SKM-1 (cell line): ENCODE measurements at regions not wholly inside any gene's neighbourhood (a gene's known extent, or its start where the extent isn't known, plus 50 kb on each side); places are given as distances from the start of the nearest gene placed in this dataset.

Experiments used
- DNase-seq: peaks from one replicate; lab custom pipeline; 2025; ENCODE audit not compliant: unreplicated experiment; lab: John Stamatoyannopoulos, UW

DNA sequence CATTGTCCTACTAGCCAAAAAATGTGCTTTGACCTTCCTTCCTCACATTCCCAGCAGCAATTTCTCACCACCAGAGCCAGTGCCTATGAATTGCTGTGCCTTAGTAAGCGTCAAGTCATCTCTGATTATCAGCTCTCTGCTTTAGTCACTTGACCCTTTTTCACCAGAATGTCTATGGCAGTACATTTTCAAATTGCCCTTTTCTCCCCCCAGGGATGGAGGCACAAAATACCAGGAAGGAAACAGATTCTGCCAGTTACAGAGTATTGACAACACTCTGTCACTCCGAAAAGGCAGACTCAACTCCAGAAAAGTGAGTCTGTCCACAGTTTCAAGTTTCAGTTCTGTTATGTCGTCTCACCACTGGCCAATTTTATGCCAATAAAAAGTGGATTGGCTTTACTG, 167.4 kb downstream of the TNFSF18 start:
- no peak for DNase-seq

DNA sequence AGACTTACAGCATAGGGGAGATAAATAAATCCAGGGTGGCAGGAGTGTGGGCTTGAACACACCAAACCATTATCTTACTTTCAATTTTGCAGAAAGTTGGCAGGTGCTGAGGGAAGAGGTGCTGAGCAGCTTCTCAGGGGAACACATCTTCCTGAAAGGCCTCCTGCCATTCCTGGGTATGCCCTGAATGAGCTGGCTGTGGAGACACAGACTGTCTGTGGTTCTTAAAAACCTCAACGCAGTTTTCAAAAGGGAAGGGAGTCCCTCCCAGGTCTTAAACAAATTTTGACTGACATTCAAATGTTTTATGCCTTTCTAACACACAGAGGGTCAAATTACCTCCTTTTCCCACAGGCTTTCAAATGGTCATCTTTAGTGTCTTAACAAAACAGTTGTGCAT, 166.9 kb downstream of the TNFSF18 start:
- no peak for DNase-seq

DNA sequence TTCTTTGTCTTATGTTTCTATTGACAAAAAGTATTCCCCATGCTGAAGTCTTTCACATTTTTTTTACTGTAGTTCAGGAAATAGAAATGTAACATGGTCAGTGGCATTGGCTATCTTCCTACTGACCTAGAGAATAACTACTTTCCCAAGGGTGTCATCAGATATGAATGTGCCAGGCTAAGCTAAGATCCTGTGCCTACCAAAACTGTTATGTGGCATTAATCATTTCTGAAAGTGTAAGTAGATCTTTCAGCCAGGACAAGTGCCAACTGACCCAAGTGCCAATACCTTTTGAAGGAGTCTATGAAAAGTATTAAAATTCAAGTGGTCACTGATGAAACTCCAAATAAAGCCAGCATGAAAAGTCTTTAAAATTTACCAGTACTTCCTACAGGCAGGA, 165.3 kb downstream of the TNFSF18 start:
- DNase-seq: no peak

DNA sequence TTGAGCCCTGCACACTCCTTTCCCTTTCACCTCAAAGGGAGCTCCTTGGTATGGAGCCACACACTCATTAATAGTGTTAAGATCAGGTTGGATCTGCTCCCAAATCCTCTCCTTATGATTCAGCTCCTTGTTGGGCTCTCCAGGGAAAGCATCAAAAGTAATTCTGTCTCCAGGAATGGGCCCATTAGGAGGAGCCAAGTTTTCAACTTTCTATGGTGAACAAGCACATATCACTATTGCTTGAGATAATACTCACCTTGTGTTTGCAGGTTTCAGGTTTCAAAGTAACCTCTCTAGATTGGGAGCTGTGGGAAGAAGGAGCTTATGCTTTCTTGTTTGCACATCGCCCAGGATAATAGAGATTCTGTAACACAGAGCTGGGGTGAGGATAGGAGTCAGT, 164.8 kb downstream of the TNFSF18 start:
- no peak for DNase-seq

DNA sequence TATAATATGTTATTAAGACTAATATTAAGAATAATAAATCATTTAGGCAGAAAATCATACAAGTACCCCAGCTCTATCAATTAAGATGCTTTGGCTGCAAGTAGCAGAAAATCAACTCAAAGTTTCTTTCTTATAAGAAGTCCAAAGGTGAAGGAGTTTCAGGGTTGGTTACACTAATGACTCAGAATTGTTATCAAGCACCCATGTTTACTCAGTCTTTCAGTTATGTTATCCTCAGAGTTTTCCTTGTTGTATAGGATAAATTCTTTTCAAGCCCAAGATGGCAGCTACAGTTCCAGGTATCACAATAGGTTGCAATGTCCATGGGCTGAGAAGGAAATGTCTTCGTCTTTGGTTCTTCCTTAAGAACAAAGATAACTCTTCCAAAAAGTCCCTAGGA, 163.6 kb downstream of the TNFSF18 start:
- no peak for DNase-seq

DNA sequence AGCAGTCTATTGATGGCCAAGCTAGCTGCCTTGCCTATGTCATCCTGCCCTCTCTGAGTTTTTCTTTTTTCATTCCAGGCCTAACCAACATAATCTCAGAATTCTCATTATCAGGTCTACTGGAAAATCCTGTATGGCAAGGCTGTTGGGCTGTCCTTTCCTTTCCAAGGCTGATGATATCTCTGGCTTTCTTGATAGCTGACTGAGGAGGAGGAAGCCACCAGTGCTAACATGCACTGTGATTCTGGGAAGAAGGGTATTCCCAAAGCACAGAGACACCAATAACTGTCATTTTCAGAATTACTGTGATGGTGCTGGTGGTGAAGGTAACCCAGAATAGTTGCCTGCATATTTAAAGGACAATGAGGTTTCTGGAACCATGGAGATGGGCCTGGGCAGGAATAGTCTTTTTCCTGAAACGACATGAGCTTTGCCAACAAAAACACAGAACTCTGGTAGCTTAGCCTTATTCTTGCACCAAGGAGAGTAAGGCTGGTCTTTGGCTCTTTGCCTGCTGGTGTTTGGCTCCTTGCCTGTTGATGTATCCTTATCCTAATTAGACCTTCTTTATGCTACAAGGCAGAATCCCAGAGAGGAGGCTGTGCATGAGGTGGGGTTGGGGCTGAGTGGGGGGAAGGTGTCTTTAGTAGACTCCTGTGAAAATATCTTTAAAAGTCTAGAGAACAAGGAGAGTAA, 157.4 kb downstream of the TNFSF18 start:
- DNase-seq: no peak

DNA sequence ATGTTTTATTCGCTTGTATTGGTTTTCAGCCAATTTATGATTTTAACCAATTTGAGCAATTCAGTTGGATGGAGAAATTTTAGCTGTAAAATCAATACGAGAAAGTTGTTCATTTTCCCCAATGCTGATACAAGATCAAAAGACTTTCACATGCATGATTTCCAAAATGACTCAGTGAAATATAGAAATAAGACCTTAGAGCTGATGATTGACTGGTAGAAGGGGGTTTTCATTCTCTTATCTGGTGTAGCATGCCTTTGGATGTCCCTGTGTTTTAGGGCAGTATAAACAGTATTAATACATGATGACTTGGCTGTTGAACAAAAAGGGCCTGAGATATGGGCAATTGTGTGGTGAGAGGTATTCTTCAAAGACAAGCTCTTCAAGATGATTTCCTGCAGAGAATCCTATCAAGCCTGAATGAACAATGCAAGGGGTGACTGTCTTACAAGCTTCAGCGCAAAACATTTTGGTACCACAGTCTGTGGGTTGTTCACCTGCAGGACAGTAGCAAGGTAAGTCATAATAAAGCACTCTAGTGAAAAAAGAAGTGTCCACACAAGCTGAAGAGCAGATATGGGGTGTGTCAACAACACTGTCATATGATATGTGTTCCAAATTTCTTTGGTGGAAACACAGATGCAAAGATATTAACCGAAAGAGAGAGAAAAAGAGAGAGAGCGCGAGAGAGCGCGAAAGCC, 156.2 kb downstream of the TNFSF18 start:
- no peak for DNase-seq

DNA sequence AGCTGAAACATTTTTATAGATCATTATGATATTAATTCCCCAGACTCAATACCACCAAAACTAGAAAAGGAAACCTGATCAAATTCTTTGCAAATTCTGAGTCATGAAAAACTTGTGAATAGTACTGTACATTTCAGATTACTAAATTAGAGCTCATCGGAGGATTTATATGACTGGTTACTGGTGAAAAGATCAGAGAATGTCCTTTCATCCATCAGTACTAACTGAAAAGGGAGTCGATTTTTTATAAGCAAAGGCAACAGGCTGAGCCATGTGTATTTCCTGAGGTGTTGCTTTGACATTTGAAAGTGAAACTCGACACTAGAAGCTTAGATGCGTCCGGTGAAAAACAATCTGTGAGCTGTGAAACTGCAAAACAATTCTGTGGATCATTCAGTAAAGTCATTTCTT, 155.7 kb downstream of the TNFSF18 start:
- no peak for DNase-seq

DNA sequence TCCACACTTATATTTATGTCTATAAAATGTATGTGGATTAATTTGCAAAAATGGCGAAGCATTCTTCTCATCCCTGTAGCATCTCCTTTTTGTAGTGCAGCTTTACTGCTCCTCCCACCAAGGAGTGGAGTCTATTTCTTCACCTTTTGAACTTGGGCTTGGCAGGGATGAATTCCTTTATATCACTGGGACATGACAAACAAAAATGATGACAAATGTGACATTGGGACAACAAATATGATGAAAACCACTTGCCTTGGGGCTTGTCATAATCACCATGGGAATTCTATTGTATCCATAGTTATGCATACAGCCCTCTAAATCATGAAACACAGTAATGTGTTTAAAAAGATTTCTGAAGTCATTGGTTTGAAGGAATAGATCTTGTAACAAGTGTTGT, 155.0 kb downstream of the TNFSF18 start:
- no peak for DNase-seq

DNA sequence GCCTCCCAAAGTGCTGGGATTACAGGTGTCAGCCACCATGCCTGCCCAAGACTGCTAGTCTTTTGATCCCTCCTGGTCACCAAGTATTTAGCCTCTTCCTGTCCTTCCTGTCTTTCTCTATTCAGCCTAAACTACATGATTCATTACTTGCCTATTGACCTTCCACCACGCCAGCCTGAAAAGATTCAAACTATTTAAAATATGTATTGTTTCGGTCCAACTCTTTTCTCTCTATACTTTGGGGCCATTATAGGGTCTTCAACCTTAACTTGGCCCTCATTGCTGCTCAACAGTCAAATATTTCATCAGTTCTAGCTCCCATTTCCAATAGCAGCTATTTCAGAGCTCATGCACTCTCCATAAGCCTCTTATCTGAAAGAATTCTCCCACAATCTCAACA, 153.0 kb downstream of the TNFSF18 start:
- DNase-seq: no peak

DNA sequence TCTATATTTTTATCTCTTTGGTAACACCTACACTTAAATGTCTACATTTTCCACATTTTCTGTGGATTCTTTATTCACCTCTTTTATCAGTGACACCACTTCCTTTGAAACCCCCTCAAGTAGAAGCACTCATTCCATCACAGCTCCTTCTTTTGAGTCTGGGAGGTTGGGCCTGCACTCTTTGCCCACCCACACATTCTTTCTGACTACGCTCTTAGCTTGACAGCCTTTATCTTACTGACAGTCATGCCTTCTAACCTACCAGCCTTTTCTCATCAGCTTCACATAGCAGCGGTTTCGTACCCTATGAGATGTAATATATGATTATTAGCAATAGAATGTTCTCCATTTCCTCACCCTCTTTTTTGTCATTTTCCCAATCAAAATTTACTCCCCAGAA, 151.9 kb downstream of the TNFSF18 start:
- DNase-seq: no peak

DNA sequence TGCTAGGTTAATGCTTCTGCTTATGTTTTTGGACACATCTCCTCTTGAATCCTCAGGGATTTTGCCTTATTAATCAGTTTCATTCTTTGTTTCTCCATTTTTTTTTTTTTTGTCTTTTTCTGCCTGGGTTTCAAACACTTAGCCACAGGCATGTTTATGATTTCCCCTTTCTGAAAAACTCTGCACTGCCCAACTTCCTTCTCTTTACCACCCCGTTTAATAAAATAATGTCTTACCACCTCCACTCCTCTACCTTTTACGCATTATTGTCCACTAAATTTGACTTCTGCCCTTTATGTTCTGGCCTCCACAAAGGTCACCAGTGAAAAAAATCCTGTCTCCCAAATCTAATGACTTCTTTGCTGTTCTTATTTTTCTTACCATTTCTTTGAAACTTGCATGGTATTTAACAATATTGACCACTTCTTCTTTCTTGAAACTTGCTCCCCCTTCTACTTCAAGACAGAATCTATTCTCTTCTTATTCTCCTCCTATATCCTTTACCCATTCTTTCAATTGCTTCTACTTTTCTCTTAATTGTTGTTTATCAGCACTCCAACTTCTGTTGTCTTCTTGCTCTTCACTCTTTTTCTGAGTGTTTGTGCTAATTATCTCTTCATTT, 150.3 kb downstream of the TNFSF18 start:
- DNase-seq: peak; percentile 83

DNA sequence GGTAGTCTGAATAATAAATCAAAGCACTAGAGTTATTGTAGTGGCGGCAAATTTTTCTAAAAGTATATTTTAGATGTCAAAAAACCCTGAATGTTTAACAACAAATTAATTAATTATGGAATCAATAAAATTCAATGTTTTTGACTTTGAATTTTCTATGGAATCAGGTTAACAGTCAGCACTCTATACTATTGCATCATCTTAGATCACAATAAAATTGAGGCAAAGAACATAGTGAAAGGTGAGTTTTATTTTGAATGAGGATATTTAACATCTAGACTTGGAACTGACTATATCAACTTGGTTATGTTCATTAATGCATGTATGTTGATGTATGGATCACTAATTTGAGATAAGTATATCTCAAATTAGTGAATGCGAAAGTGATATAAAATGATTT, 148.5 kb downstream of the TNFSF18 start:
- no peak for DNase-seq

DNA sequence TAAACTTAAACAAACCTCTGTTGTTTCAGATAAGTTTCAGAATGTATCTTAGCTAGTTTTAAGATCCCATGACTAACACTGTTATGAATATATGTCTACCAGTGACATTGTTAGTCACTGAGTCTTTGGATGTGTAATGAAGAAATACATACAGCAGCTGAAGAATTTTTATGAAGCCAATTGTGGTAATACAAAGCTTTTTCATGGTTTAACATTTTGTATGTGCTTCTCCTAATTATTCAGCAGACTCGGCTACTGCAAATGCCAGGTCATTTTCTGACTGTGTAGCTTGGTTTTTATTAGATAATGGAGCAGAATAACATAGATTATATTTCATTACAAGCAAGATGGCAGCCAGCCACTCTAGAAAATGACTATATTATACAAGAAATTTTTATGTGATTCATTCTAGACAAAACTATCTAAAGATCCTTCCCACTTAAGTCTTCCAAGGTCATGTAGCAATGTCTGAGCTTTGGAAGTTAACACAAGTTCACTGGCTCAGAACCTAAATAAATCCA, 147.8 kb downstream of the TNFSF18 start:
- no peak for DNase-seq

DNA sequence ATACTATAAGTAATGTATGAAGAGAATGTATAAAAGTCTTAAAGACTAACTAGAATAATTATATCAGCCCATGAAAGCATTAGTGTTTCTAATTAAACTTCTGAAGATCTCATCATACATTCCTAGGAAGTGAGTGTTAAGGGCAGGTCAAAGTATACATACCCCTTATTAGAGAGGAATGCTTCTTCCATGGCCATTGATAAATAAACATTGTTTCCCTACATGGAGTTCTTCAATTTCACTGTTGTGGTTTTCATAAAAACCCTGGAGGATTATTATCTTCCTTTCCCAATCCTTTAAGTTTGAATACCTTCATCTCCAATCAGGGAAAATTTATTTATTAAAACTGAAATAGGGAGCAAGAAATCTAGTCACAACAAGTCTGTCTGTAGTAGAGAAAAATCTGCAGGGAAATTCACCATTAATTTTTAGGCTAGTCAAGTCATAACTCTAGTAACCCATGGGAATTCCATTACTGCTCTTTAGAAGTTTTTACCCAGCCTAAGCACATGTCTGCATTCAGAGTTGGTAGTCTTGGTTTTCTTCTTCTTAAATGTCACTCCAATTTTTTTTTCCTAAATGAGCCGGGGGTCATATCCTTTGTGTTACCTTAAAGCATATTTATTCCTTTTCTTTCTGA, 147.0 kb downstream of the TNFSF18 start:
- no peak for DNase-seq

DNA sequence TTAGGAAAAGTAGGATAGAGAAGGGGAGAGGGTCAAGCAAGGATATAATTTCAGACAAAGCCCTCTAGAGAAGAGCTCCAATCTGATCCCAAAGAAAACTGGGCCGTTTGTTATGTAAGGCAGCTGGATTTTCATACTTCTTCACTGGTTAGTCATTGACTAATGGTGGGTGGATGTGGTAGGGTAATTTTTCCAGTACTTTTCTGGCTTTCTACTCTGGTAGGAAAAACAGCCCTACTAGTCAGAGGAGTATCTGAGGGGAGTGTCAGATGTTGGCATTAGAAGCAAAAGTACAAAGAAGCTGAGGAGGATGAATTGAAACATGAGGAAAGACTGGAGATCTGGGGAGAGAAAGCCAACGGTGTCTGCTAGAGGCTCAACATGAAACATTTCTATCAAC, 145.3 kb downstream of the TNFSF18 start:
- no peak for DNase-seq

DNA sequence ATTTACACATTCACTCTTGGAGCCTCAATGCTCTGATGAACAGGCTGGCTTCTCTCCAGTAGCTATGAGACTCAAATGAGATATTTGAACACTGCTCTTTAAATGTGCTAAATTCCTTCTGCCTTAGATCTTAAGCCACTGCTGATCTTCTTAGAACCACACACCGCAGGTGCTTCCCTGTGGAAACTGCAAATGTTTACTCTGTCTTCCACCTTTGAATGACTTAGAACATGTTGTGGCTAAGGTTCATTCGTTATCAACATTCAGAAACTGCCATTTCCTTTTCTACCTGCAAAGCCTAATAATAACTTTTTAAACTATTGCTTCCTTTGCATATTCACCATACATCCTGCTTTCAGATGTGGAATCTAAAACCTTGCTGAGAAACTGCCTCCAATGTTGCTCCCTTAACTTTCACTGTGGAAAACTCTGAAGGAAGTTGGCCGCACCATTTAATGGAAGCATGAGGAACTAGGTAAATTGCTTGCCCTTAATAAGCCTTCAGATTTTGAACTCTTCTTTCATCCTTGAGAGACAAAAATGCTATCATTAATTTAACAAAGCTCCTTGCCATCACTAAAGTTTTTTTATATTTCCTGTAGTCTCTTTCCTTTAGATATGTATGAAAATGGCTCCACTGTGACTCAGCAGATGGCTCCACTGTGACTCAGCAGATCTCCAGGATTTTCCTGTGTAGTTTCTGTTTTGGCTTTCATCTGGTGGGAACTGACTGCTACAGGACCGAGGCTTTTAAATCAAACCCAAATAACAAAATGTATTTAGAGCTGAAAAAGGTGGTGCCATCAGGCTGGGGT, 143.8 kb downstream of the TNFSF18 start:
- DNase-seq: no peak

DNA sequence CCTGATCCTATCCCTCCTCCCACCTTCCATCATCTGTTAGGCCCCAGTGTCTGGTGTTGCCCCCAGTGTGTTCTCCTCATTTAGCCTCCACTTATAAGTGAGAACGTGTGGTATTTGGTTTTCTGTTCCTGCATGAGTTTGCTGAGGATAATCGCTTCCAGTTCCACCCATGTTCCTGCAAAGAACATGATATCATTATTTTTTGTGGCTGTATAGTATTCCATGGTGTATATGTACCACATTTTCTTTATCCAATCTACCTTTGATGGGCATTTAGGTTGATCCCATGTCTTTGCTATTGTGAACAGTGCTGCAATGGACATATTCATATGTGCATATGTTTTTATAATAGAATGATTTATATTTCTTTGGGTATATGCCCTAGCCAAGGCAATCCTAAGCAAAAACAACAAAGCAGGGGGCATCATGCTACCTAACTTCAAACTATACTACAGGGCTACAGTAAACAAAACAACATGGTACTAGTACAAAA, 142.9 kb downstream of the TNFSF18 start:
- DNase-seq: no peak

DNA sequence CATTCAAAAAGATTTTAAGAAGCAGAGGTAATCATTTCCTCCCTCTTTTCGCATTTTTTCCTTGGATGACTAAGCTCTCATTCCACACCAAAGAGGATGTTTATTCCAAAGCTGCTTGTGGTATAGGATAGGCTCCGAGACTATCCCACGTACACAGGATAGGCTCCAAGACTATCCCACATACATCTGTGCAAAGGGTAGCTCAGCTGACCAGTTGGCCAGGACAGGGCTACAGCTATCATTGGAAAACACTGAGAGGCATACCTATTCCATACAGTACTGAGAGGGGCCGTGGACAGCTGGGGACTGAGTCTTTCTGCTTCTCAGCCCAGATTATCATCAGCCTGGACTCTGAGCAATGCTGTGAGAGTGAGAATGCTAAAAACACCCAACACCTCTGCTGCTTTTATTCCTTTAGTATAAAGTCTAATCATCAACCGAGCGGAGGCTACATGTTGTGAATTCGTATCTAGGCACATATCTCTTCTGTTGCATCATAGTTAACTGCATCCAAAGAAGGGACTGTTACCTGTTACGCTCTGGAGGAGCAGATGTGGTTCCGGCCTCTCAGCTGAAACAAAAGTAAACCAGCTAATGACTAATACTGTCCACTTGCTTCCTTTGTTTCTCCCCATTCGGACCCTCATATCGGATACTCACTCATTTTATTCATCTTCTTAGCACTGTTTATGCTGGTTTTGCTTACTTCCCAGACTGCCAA, 141.0 kb downstream of the TNFSF18 start:
- DNase-seq: no peak

DNA sequence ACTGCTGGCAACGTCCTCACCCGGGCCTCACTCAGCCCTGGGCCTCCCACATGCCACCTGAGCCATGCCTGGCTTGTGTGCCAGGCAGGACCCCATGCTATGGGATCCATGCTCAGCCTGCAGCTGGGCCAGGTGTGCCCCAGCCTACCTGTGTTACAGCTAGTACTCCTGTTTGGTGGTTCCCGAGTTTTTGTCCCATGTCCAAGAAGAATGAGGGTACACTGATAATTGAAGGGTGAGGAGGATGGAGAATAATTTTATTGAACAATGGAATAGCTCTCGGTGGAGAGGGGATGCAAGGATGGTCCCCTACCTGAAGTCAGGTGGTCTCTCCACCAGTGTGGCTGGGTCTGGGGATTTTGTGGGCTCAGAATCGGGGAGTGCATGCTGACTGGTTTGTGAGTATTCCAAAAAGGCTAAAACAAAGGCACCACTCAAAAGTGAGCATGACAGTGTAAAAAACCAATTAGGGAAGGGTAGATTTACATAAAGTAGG, 137.9 kb downstream of the TNFSF18 start:
- no peak for DNase-seq
